GM12878 (cell line): ENCODE measurements at regions not wholly inside any gene's neighbourhood (a gene's known extent, or its start where the extent isn't known, plus 50 kb on each side); places are given as distances from the start of the nearest gene placed in this dataset.

ENCODE experiments used
- ATAC-seq: fragments of 200-7000 bp; cut with Tn5 transposase; 3 replicates; pipeline ENCODE4 v1.9.1; 2020; ENCODE audit warnings: mild to moderate bottlenecking, moderate library complexity
- BruUV-seq: library from RNA; stranded (reverse); fragments of 400-500 nt; replicated peaks from 2 replicates; lab custom pipeline; 2021; lab: Mats Ljungman, UMichigan
- CTCF ChIA-PET: fragments of 300-600 bp; sonication (Branson Sonifier 250); formaldehyde crosslinking; extraction: SDS; loops from one replicate; lab custom pipeline; 2021; ENCODE audit warnings: inconsistent platforms; lab: Yijun Ruan, JAX
- POLR2A ChIA-PET: fragments of 350-600 bp; formaldehyde crosslinking; extraction: SDS; loops from one replicate; lab custom pipeline; 2021; ENCODE audit warnings: inconsistent platforms; lab: Charles Lee
- RAD21 ChIA-PET: fragments of 300-600 bp; sonication (Branson Sonifier 250); formaldehyde crosslinking; loops from one replicate; lab custom pipeline; 2023; ENCODE audit warnings: antibody characterized with exemption; ENCODE audit not compliant: unreplicated experiment; lab: Charles Lee
- SMC1A ChIA-PET: fragments of 300-600 bp; sonication (Branson Sonifier 250); formaldehyde crosslinking; loops from one replicate; lab custom pipeline; 2023; ENCODE audit not compliant: unreplicated experiment, uncharacterized antibody; lab: Charles Lee
- DNase-seq: peaks from one replicate; pipeline ENCODE4 v3.0.0-alpha.2; 2011; ENCODE audit warnings: low read depth, low spot score
- FAIRE-seq: peaks from 3 replicates; lab custom pipeline; 2011; peaks lifted over from hg19 to GRCh38; lab: Jason Lieb, UNC
- H2AFZ ChIP-seq: 2 replicates; pipeline ENCODE4 v1.6.0; 2011; ENCODE audit warnings: low read depth, low read length, control low read depth; ENCODE audit not compliant: control insufficient read depth
- H3K27ac ChIP-seq: 2 replicates; pipeline ENCODE4 v1.5.1; 2011; ENCODE audit warnings: control low read depth; ENCODE audit not compliant: control insufficient read depth, insufficient read depth
- H3K27me3 ChIP-seq, 2 experiments: replicated peaks in 1 of 2; 2 replicates each; pipeline versions ENCODE4 v1.6.0 to v1.6.1; 2011; ENCODE audit warnings: low read length in 1 of 2; ENCODE audit not compliant: control insufficient read depth in 2 of 2, insufficient read depth in 2 of 2
- H3K36me3 ChIP-seq, 2 experiments: 2 replicates each; pipeline ENCODE4 v1.5.1; 2011; ENCODE audit warnings: low read length in 1 of 2; ENCODE audit not compliant: control insufficient read depth in 2 of 2, insufficient read depth in 2 of 2
- H3K4me1 ChIP-seq: 2 replicates; pipeline ENCODE4 v1.6.1; 2011; ENCODE audit warnings: mild to moderate bottlenecking, low read length, moderate library complexity, mixed read lengths; ENCODE audit not compliant: control insufficient read depth, insufficient read depth
- H3K4me2 ChIP-seq: 2 replicates; pipeline ENCODE4 v1.6.0; 2011; ENCODE audit warnings: control low read depth; ENCODE audit not compliant: control insufficient read depth, insufficient read depth
- H3K4me3 ChIP-seq: fragments of 200-600 bp; sonication (generic); 2 replicates; pipeline ENCODE4 v1.5.1; 2016
- H3K79me2 ChIP-seq: 2 replicates; pipeline ENCODE4 v1.6.0; 2011; ENCODE audit warnings: low read length; ENCODE audit not compliant: control insufficient read depth, insufficient read depth
- H3K9ac ChIP-seq: 2 replicates; pipeline ENCODE4 v1.8.0; 2011; ENCODE audit warnings: low read length, control low read depth, mixed read lengths; ENCODE audit not compliant: control insufficient read depth, insufficient read depth
- H3K9me3 ChIP-seq: replicated peaks from 3 replicates; pipeline ENCODE4 v1.5.1; 2011; ENCODE audit warnings: mild to moderate bottlenecking, low read length; ENCODE audit not compliant: control insufficient read depth, insufficient read depth
- H4K20me1 ChIP-seq: 2 replicates; pipeline ENCODE4 v1.6.0; 2011; ENCODE audit not compliant: control insufficient read depth, insufficient read depth
- ASH2L ChIP-seq: fragments of 300-600, 200-600 bp; sonication (generic); IDR thresholded peaks from 2 replicates; pipeline ENCODE4 v1.6.1; 2017; ENCODE audit warnings: low read depth, mild to moderate bottlenecking, borderline replicate concordance
- BRCA1 ChIP-seq: IDR thresholded peaks from 2 replicates; pipeline ENCODE4 v1.6.1; 2011; ENCODE audit warnings: low read depth, low read length, improper control_type of control experiment
- DPF2 ChIP-seq: fragments of 450-650 bp; IDR thresholded peaks from 2 replicates; pipeline ENCODE4 v1.6.1; 2017; ENCODE audit warnings: mild to moderate bottlenecking
- KAT2A ChIP-seq: conservative IDR thresholded peaks from 2 replicates; pipeline ENCODE4 v1.6.1; 2011; ENCODE audit warnings: low read depth, low read length; ENCODE audit not compliant: control insufficient read depth
- LARP7 ChIP-seq: fragments of 450-650 bp; IDR thresholded peaks from 2 replicates; pipeline ENCODE4 v1.6.1; 2017; ENCODE audit warnings: mild to moderate bottlenecking
- NFXL1 ChIP-seq: fragments of 450-650 bp; IDR thresholded peaks from 2 replicates; pipeline ENCODE4 v1.6.1; 2017; ENCODE audit warnings: antibody characterized with exemption, mild to moderate bottlenecking, borderline replicate concordance
- NFYB ChIP-seq: IDR thresholded peaks from 2 replicates; pipeline ENCODE4 v1.6.1; 2011; ENCODE audit warnings: low read depth, mild to moderate bottlenecking, low read length, improper control_type of control experiment, moderate library complexity; ENCODE audit not compliant: insufficient read depth
- NR2C1 ChIP-seq: fragments of 450-650 bp; IDR thresholded peaks from 2 replicates; pipeline ENCODE4 v1.6.1; 2017; ENCODE audit warnings: antibody characterized with exemption, mild to moderate bottlenecking, moderate library complexity
- PAX8 ChIP-seq: fragments of 450-650 bp; IDR thresholded peaks from 2 replicates; pipeline ENCODE4 v1.6.1; 2017; ENCODE audit warnings: mild to moderate bottlenecking, moderate library complexity
- RB1 ChIP-seq: fragments of 450-650 bp; formaldehyde crosslinking; IDR thresholded peaks from 2 replicates; pipeline ENCODE4 v1.6.1; 2017; ENCODE audit warnings: mild to moderate bottlenecking, borderline replicate concordance
- SREBF1 ChIP-seq: IDR thresholded peaks from 2 replicates; pipeline ENCODE4 v1.6.1; 2012; ENCODE audit warnings: mild to moderate bottlenecking, low read length
- SRF ChIP-seq, 2 experiments: IDR thresholded peaks; 2 replicates each; pipeline ENCODE4 v1.6.1; 2011; ENCODE audit warnings: low read depth in 2 of 2, low read length in 2 of 2, mild to moderate bottlenecking in 1 of 2, moderate library complexity in 1 of 2
- ZBED1 ChIP-seq: IDR thresholded peaks from 2 replicates; pipeline ENCODE4 v1.6.1; 2016; ENCODE audit warnings: borderline replicate concordance
- ZNF622 ChIP-seq: fragments of 450-650 bp; IDR thresholded peaks from 2 replicates; pipeline ENCODE4 v1.6.1; 2017; ENCODE audit warnings: mild to moderate bottlenecking, inconsistent platforms
- ZSCAN29 ChIP-seq: fragments of 450-650 bp; IDR thresholded peaks from 2 replicates; pipeline ENCODE4 v1.6.1; 2017; ENCODE audit warnings: mild to moderate bottlenecking, moderate library complexity
- WGBS: methylation state at CpG from one replicate; pipeline ENCODE4 v1.1.6; 2016; ENCODE audit warnings: low lambda C conversion rate; ENCODE audit not compliant: insufficient replicate concordance, insufficient coverage; ENCODE audit errors: missing lambda C conversion rate; 5-methylcytosine and 5-hydroxymethylcytosine counted together
- in situ Hi-C: fragments of 300-500 bp; cut with MboI; formaldehyde crosslinking; loops from 9 replicates; pipeline ENCODE4 v1.14.3; 2018; ENCODE audit warnings: mixed read lengths
- intact Hi-C: fragments of 100-400 bp; cut with micrococcal nuclease; formaldehyde crosslinking; loops from one replicate; pipeline ENCODE4 v1.14.2; 2022; ENCODE audit not compliant: unreplicated experiment
- TF ChIP-seq, protein P1 (sequence below): fragments of 450-650 bp; IDR thresholded peaks from 2 replicates; pipeline ENCODE4 v1.6.1; 2016; ENCODE audit warnings: mild to moderate bottlenecking

DNA sequence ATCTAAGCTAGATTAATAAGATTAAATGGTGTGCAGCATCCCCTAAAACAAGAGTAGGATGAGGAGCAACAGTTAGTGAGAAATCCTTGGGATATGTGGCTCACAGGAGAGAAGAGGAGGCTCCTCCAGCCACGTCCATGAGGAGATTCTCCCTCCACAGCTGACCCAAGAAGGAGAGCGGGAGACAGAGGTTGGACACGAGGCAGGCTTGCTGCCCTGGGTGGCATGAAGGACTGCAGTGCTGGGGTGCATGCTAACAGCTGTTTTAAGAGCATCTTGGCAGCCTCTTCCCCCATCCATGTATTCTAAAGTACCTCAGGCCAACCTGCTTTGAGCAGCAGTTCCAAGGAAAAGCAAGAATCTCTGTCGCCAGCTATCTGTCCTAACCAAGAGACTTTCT lies 284.4 kb upstream of the B3GAT1 start:
- Histone ChIP-seq H3K4me1 (no peaks in the 10 kb centered on the region), H3K4me2 (no peak overlapping the region), H3K27ac (no peak overlapping the region), H3K79me2 (no peaks in the 10 kb centered on the region), H3K36me3 (no peaks in the 10 kb centered on the region), H3K9ac (no peak overlapping the region), H3K9me3 (no peaks in the 10 kb centered on the region), H3K27me3 (no peaks in the 10 kb centered on the region; a peak in 1 of 4 replicates), H3K4me3 (no peak overlapping the region), H2AFZ (no peak overlapping the region), H4K20me1 (no peaks in the 10 kb centered on the region)
- no peak for ATAC-seq
- ChIA-PET CTCF (no interaction called here), SMC1A (no interaction called here), RAD21 (no interaction called here), POLR2A (no interaction called here)
- in situ Hi-C loops = no loop called here
- WGBS = 9% methylated on average over 4 of the region's 4 CpGs
- DNase-seq = no peak
- TF ChIP-seq ASH2L (no peak), SRF (IDR thresholded peaks at IDR 0.05; ENCODE audit: low read depth in 2 of 2, low read length in 2 of 2) (no peak), PAX8 (no peak), NR2C1 (no peak), SREBF1 (no peak), ZNF622 (no peak), RB1 (no peak), NFXL1 (no peak), KAT2A (no peak), ZSCAN29 (no peak), LARP7 (no peak), DPF2 (no peak), ZBED1 (no peak), NFYB (no peak), BRCA1 (no peak)
- TF ChIP-seq, protein P1, sequence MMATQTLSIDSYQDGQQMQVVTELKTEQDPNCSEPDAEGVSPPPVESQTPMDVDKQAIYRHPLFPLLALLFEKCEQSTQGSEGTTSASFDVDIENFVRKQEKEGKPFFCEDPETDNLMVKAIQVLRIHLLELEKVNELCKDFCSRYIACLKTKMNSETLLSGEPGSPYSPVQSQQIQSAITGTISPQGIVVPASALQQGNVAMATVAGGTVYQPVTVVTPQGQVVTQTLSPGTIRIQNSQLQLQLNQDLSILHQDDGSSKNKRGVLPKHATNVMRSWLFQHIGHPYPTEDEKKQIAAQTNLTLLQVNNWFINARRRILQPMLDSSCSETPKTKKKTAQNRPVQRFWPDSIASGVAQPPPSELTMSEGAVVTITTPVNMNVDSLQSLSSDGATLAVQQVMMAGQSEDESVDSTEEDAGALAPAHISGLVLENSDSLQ = no peak
- intact Hi-C loops = no loop called here
- BruUV-seq = no TSS peak
- FAIRE-seq = no peak
